SK-N-SH (cell line): ENCODE measurements at regions not wholly inside any gene's neighbourhood (a gene's known extent, or its start where the extent isn't known, plus 50 kb on each side); places are given as distances from the start of the nearest gene placed in this dataset.

ENCODE experiments used
- CTCF ChIA-PET: fragments of 300-600, 350-600 bp; formaldehyde crosslinking; extraction: SDS; loops from one replicate; lab custom pipeline; 2021; lab: Yijun Ruan, JAX
- POLR2A ChIA-PET: fragments of 350-600 bp; sonication (Branson Sonifier 250); formaldehyde crosslinking; extraction: SDS; loops from one replicate; lab custom pipeline; 2020; ENCODE audit warnings: antibody characterized with exemption, inconsistent platforms; lab: Yijun Ruan, JAX
- DNase-seq: peaks from one replicate; pipeline ENCODE4 v3.0.0; 2012
- H2AFZ ChIP-seq: fragments of 200-600 bp; sonication (generic); 2 replicates; pipeline ENCODE4 v1.8.1; 2016; ENCODE audit warnings: antibody characterized with exemption, mild to moderate bottlenecking, low read depth
- H3F3A ChIP-seq: fragments of 200-600 bp; sonication (generic); replicated peaks from 2 replicates; pipeline ENCODE3; 2016; ENCODE audit warnings: antibody characterized with exemption, mild to moderate bottlenecking; ENCODE audit not compliant: insufficient read depth
- H3K27ac ChIP-seq, 2 experiments: fragments of 200-500 bp in 1 of 2; fragments of 200-600 bp in 1 of 2; sonication (Bioruptor generic) in 1 of 2; sonication (generic), shearing (Covaris generic) in 1 of 2; 2 replicates each; pipeline versions ENCODE4 v1.5.1 to v1.6.1; 2014 to 2016; ENCODE audit warnings: low read depth in 2 of 2, inconsistent platforms in 1 of 2, low read length in 1 of 2, mild to moderate bottlenecking in 1 of 2, mixed read lengths in 1 of 2
- H3K27me3 ChIP-seq: fragments of 200-600 bp; sonication (generic), shearing (Covaris generic); 2 replicates; pipeline ENCODE4 v1.6.1; 2016; ENCODE audit warnings: mixed run types; ENCODE audit not compliant: insufficient read depth
- H3K36me3 ChIP-seq, 2 experiments: fragments of 200-500 bp in 1 of 2; fragments of 200-600 bp in 1 of 2; sonication (Bioruptor generic) in 1 of 2; sonication (generic) in 1 of 2; replicated peaks in 1 of 2; 2 replicates each; pipeline versions ENCODE3 to v1.5.1; 2014 to 2016; ENCODE audit warnings: low read length in 1 of 2, mild to moderate bottlenecking in 1 of 2; ENCODE audit not compliant: insufficient read depth in 2 of 2, control insufficient read depth in 1 of 2
- H3K4me1 ChIP-seq, 2 experiments: fragments of 200-500 bp in 1 of 2; fragments of 200-600 bp in 1 of 2; sonication (Bioruptor generic) in 1 of 2; sonication (generic), shearing (Covaris generic) in 1 of 2; 2 replicates each; pipeline versions ENCODE4 v1.5.1 to v1.6.1; 2014 to 2016; ENCODE audit warnings: low read depth in 1 of 2, low read length in 1 of 2, mixed run types in 1 of 2; ENCODE audit not compliant: insufficient read depth in 2 of 2, control insufficient read depth in 1 of 2
- H3K4me2 ChIP-seq: fragments of 200-600 bp; sonication (generic), shearing (Covaris generic); 2 replicates; pipeline ENCODE4 v1.6.1; 2017; ENCODE audit warnings: mixed run types
- H3K4me3 ChIP-seq, 2 experiments: fragments of 200-500 bp in 1 of 2; fragments of 200-600 bp in 1 of 2; sonication (Bioruptor generic) in 1 of 2; sonication (generic), shearing (Covaris generic) in 1 of 2; 2 replicates each; pipeline versions ENCODE4 v1.5.1 to v1.8.1; 2014 to 2016; ENCODE audit warnings: low read depth in 2 of 2, inconsistent platforms in 1 of 2, low read length in 1 of 2, mild to moderate bottlenecking in 1 of 2, mixed read lengths in 1 of 2, moderate library complexity in 1 of 2
- H3K79me2 ChIP-seq: fragments of 200-600 bp; sonication (generic); 2 replicates; pipeline ENCODE4 v1.8.1; 2017; ENCODE audit warnings: mild to moderate bottlenecking; ENCODE audit not compliant: insufficient read depth
- H3K9ac ChIP-seq: fragments of 200-600 bp; sonication (generic); 2 replicates; pipeline ENCODE4 v1.6.1; 2017; ENCODE audit warnings: mixed run types
- H3K9me2 ChIP-seq: fragments of 200-600 bp; sonication (generic); 2 replicates; pipeline ENCODE4 v1.6.1; 2017; ENCODE audit warnings: mixed run types
- H3K9me3 ChIP-seq: fragments of 200-600 bp; sonication (generic); 2 replicates; pipeline ENCODE4 v1.6.1; 2017; ENCODE audit warnings: mixed run types, mild to moderate bottlenecking, moderate library complexity
- H4K20me1 ChIP-seq: fragments of 200-600 bp; sonication (generic); 2 replicates; pipeline ENCODE4 v1.6.1; 2017; ENCODE audit warnings: mild to moderate bottlenecking, mixed run types; ENCODE audit not compliant: insufficient read depth
- EP300 ChIP-seq, 2 experiments: IDR thresholded peaks; 2 replicates each; pipeline versions ENCODE4 v1.4.0 to v1.6.1; 2012; ENCODE audit warnings: borderline replicate concordance in 1 of 2, low read depth in 1 of 2, low read length in 1 of 2
- IRF3 ChIP-seq: fragments of 150-350 bp; IDR thresholded peaks from 2 replicates; pipeline ENCODE4 v1.6.1; 2016; ENCODE audit warnings: mild to moderate bottlenecking, low read depth, low read length
- MAX ChIP-seq: IDR thresholded peaks from 2 replicates; pipeline ENCODE4 v1.4.0; 2012; ENCODE audit warnings: low read depth
- MXI1 ChIP-seq: IDR thresholded peaks from 2 replicates; pipeline ENCODE4 v1.6.1; 2012; ENCODE audit warnings: mild to moderate bottlenecking, low read depth, low read length, improper control_type of control experiment
- NRF1 ChIP-seq: IDR thresholded peaks from 2 replicates; pipeline ENCODE4 v1.6.1; 2012; ENCODE audit warnings: low read depth, mild to moderate bottlenecking, low read length
- PBX3 ChIP-seq: IDR thresholded peaks from 2 replicates; pipeline ENCODE4; 2012
- POLR2AphosphoS5 ChIP-seq: IDR thresholded peaks from 2 replicates; pipeline ENCODE4 v1.6.1; 2012; ENCODE audit warnings: low read depth, low read length
- RAD21 ChIP-seq: IDR thresholded peaks from 2 replicates; pipeline ENCODE4 v1.6.1; 2012; ENCODE audit warnings: mild to moderate bottlenecking, low read length
- REST ChIP-seq: IDR thresholded peaks from 2 replicates; pipeline ENCODE4 v1.6.1; 2012; ENCODE audit warnings: mild to moderate bottlenecking, low read depth, low read length, moderate library complexity
- TAF1 ChIP-seq: IDR thresholded peaks from 2 replicates; pipeline ENCODE4 v1.6.1; 2012; ENCODE audit warnings: low read depth, mild to moderate bottlenecking, low read length, moderate library complexity, borderline replicate concordance
- TEAD4 ChIP-seq: IDR thresholded peaks from 2 replicates; pipeline ENCODE4 v1.4.0; 2012; ENCODE audit warnings: mild to moderate bottlenecking, borderline replicate concordance; ENCODE audit not compliant: insufficient read depth
- USF2 ChIP-seq: fragments of 150-350 bp; IDR thresholded peaks from 2 replicates; pipeline ENCODE4 v1.6.1; 2017; ENCODE audit warnings: antibody characterized with exemption, low read length, low read depth, borderline replicate concordance
- WGBS: methylation state at CpG from one replicate; pipeline ENCODE4 v1.1.6; 2017; ENCODE audit warnings: low lambda C conversion rate; 5-methylcytosine and 5-hydroxymethylcytosine counted together

GRCh38 chr2:234711308-234711707 lies 214.4 kb upstream of the ARL4C start:
- Histone ChIP-seq H3K27ac (no peak overlapping the region), H3K4me3 (no peak overlapping the region), H3K9me2 (no peaks in the 10 kb centered on the region), H3K4me2 (no peak overlapping the region), H3K4me1 (no peaks in the 10 kb centered on the region), H3F3A (no peaks in the 10 kb centered on the region), H3K9ac (no peak overlapping the region), H3K9me3 (no peaks in the 10 kb centered on the region), H3K79me2 (no peaks in the 10 kb centered on the region), H3K27me3 (no peaks in the 10 kb centered on the region), H3K36me3 (no peaks in the 10 kb centered on the region), H2AFZ (no peak overlapping the region), H4K20me1 (no peaks in the 10 kb centered on the region)
- TF ChIP-seq TEAD4 (no peak), REST (no peak), EP300 (IDR thresholded peaks at IDR 0.05; ENCODE audit: borderline replicate concordance in 1 of 2, low read depth in 1 of 2, low read length in 1 of 2) (no peak), MXI1 (no peak), PBX3 (no peak), POLR2AphosphoS5 (no peak), RAD21 (no peak), TAF1 (no peak), USF2 (no peak), MAX (no peak), NRF1 (no peak), IRF3 (no peak)
- POLR2A ChIA-PET, result no interaction called here
- no peak for DNase-seq
- 91% methylated on average over 2 of the region's 2 CpGs for WGBS
- CTCF ChIA-PET, result no interaction called here
